GM19372 (cell line): ENCODE measurements at regions not wholly inside any gene's neighbourhood (a gene's known extent, or its start where the extent isn't known, plus 50 kb on each side); places are given as distances from the start of the nearest gene placed in this dataset.
"Not testable (repeated sequence)": the region's sequence is repeated elsewhere in the genome, so short reads cannot be mapped to it uniquely, and the experiment has no call there.

Experiments used
- ATAC-seq: cut with Tn5 transposase; IDR thresholded peaks from one replicate; pipeline ENCODE4 v1.9.1; 2021; ENCODE audit warnings: mild to moderate bottlenecking, low read depth, moderate library complexity; ENCODE audit not compliant: unreplicated experiment

DNA sequence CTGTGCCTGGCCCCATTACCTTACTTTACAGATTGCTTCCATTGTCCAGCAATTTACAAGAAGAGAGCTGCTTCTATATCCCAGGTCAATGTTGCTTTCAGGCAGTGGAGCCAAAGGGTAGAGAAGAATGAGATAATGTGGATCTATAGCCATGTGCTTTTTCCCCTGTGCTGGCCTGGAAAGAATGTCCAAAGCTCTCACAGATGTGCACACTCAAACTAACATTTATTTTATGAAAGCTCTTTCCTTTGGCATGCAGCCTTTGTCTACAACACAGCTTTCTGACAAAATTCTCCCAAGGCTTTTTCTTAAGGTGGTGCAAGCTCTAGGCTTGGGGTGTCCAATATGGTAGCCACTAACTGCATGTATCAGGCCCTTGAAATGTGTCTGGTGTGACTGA, 217.3 kb downstream of the LRRC70 start:
- no peak for ATAC-seq

DNA sequence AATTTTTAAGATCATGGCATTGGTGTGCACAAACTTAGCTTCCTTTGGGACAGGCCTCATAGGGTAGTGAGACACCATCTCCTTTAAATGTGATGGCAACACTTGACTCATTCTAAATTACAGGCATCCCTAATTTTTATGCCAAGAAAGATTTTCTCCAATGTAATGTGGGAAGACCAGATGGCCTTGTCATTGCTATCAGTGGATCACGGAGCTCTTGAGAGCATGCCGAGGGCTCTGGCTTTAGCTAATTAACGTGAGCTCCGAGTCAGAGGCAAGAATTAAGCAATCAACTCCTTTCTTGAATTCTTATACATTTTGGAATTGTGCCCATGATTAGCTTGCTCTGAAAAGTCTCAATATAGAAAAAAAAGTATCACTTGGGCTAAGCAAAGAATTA, 215.8 kb downstream of the LRRC70 start:
- no peak for ATAC-seq

DNA sequence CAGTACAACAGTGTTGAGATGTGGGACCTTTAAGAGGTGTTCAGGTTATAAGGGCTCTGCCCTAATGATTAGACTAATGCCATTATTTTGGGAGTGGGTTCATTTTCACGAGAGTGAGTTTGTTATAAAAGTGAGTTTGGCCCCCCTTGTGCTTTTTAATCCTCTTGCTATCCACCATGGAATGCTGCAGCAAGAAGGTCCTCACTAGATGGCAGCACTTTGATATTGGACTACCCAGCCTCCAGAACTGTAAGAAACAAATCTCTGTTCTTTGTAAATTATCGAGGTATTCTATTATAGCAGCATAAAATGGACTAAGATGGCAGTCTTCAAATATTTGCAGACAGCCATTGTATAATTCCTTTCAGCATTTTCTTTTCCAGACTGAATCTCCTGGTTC, 212.4 kb downstream of the LRRC70 start:
- ATAC-seq: no peak

DNA sequence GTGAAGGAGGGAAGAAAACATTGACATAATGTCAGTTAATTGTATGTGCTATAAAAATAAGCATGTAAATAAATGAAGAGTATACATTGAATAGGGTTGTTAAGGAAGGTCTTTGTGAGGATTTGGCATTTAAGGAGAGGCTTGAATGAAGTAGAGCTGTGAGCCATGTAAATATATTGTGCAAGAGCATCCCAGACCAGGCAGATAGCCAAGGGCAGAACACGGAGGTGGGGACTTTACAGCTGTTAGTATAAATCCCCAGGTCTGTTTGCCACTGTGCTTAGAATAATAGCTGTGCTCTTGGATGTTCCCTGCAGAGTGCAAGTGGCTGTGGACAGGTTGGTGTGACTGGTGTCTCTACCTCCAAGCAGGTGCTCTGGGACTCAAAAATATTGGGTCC, 211.7 kb downstream of the LRRC70 start:
- no peak for ATAC-seq

DNA sequence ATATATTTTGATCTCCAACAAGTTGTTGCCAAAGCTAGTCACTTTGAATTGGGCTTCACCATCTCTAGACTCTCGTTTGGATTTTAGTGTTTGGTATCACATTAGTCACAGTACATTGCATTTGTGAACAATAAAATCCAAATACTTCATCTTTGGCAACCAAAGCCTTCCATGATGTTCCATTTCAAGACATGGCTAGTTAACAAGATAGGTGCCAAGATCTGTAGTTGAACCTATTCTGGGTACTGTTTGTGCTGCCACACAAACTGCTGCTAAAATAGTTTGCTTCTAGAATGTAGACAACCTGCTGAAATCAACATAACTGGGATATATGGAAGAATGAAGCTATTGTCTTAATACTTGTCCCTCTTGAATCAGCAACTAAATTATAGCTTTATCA, 207.5 kb downstream of the LRRC70 start:
- ATAC-seq: no peak

DNA sequence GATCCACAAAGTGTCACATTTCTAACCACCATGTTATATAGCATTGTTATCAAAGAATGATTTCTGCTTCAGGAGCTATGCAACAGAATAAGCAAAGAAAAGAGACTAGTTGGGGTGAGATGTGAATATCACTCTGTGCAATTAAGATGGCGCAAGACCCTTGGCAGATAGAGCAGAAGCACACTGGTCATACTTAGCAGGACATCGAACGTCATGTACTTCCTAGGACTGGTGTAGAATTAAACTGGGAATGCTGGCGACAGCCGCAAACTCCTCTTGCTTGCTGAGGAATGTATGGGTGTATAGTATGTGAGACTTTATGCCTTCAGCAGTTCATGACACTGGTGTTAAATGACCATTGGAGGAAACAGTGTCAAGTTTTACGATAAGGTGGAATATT, 207.0 kb downstream of the LRRC70 start:
- ATAC-seq: no peak

DNA sequence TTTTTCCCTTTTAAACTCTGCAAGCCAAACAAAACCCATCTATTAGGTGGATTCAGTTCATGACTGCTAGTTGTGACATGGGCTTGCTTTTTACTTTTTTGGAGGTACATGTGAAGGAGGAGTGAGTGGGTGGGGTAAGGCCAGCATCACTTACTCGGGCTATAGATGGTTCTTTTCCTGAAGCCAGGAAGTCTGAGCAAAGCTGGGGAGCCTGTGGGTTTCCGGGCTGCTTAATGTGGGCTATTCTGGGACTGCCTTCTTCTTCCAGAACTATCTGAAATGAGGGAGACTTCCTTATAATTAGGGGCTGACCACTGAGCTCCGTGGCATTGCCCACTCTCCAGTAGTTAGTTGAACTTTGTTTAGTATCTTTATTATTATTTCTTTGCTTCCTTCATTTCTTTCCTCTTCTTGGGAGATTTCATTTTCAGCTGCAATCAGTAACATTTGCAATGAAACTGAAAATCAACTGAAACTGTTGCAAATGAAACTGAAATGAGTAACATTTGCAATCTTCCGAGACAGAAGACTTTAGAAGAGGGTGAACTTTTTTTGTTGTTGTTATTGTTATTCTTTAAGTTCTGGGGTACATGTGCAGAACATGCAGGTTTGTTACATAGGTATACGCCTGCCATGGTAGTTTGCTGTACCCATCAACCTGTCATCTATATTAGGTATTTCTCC, 204.9 kb downstream of the LRRC70 start:
- peak; percentile 61 for ATAC-seq

DNA sequence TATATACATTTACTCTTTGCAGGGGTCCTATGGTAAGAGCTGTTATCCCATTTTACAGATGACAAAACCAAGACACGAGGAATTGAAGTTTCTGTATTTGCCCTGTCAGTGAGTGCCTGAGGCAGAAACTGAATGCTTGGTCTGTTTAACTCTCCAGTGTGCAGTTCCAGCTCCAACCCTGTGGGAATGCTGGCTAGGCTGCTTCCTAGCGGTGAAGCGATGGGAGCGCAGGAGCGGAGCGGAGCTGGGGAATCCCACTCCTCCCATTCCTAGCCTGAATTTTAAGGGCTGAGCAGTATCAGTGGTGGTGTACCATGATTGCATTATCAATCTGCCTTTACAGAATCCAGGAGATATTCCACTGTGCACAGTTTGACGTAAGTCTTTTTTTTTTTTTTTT, 202.3 kb downstream of the LRRC70 start:
- no peak for ATAC-seq

- ATAC-seq: no peak
Observed at GRCh38 chr5:62780230-62780629, 201.6 kb downstream of the LRRC70 start.

DNA sequence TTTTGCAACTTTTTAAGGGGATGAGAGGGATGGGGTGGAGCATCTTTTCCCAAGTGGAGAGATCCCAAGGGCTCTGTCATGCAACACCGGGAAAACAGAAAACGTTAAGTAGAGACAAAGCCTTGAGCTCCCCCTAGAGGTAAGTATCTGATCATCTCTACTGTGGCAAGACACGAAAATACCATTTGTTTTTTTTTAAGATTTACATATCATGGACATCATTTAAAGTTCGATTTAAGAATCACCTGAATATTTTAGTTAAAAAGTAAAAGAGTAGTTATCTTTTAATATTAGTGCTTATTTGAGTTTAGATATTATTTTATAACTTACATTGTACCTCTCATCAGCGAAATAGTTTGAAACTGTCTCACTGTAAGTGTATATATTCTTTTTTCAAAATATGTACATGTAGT, 200.4 kb downstream of the LRRC70 start:
- no peak for ATAC-seq

- no peak for ATAC-seq
Observed at GRCh38 chr5:62778316-62779009, 199.8 kb downstream of the LRRC70 start.

DNA sequence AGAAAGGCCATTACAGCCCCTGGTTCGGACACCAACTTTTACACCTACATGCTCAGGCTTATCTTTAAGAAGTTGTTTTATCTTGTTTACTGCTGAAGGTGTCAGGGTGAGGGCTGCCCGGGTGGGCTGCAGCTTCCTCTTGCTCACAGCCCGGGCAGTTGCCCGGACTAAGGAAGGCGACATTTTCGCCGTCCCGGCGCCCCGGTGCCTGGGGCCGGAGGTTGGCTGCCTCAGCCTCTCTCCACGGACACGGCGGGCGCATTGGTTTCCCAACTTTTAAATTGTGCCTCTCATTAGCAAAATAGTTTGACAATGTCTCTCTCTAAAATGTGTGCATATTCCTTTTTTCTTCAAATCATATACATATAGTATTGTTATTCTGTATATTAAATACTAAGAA, 198.5 kb downstream of the LRRC70 start:
- not testable (repeated sequence) for ATAC-seq

GRCh38 chr5:62776592-62776991, 198.0 kb downstream of the LRRC70 start:
- not testable (repeated sequence) for ATAC-seq

DNA sequence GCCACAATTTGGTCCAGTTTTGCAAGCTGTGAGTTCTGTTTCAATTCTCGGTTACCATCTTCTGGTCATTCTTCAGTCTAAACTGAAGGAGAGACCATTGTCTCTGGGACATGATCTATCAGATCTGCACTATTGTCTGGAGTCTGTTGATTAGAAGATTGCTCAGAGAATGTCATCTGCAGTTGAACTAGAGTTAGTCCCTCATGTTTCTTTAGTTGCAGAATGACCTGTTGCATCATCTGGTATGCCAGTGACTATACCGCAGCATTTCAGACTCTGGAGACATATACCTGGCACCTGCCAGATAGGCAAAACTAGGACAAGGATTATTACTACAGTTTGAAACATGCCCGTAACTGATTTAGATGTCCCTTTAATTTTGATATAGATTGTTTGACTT, 194.8 kb downstream of the LRRC70 start:
- ATAC-seq: no peak

GRCh38 chr5:62771341-62771740, 192.7 kb downstream of the LRRC70 start:
- no peak for ATAC-seq

DNA sequence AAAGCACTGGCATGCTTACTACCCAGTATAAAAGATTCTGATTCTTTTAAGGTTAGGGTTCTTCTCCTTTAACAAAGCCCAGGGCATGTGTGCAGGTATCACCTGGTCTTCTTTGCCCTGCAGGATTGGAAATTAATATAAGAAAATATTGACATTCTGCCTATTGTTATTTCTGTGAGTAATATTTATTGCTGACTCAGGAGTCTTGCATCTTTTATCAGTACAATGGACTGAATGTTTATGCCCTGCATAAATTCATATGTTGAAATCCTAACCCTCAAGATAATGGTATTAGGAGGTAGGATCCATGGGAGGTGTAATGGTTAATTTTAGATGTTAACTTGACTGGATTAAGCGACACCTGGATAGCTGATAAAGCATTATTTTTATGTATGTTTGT, 189.0 kb downstream of the LRRC70 start:
- no peak for ATAC-seq

GRCh38 chr5:62767077-62767476, 188.5 kb downstream of the LRRC70 start:
- ATAC-seq: no peak

GRCh38 chr5:62762503-62762902, 183.9 kb downstream of the LRRC70 start:
- ATAC-seq: no peak

GRCh38 chr5:62757686-62758085, 179.1 kb downstream of the LRRC70 start:
- not testable (repeated sequence) for ATAC-seq

GRCh38 chr5:62752998-62753367, 174.4 kb downstream of the LRRC70 start:
- not testable (repeated sequence) for ATAC-seq

GRCh38 chr5:62752056-62752997, 173.7 kb downstream of the LRRC70 start:
- ATAC-seq: not testable (repeated sequence)
